Stimulated activated CD4-positive, alpha-beta T cell treated with anti-CD3 and anti-CD28 coated beads, Interleukin-2, amount 100 ng/mL, for 48 hours (primary cell): ENCODE measurements at regions not wholly inside any gene's neighbourhood (a gene's known extent, or its start where the extent isn't known, plus 50 kb on each side); places are given as distances from the start of the nearest gene placed in this dataset.

ENCODE experiments used
- DNase-seq, 2 donors: peaks; one replicate each; pipeline ENCODE4 v3.0.0-alpha.2; 2020

DNA sequence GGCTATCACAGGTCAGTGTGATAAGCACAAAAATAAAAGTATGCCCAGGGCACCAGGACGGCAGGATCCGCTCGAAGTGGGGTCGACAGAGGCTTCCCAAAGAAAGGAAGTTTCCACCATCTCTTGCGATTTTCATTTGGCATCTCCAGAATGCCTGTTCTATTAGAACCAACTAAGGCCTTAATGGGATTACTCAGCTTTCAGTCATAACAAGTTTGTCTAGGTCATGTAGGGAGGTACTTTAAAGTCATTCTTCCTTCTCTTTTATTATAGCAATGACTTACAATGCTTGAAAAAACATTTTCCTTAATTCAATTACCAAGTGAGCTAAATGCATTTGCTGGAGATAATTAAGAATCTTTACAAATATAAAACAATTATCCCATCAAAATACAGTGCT, 83.6 kb upstream of the DIO3 start:
- no peak for DNase-seq

- DNase-seq, result no peak
These were observed 83.2 kb upstream of the DIO3 start for GRCh38 chr14:101478096-101478495.

DNA sequence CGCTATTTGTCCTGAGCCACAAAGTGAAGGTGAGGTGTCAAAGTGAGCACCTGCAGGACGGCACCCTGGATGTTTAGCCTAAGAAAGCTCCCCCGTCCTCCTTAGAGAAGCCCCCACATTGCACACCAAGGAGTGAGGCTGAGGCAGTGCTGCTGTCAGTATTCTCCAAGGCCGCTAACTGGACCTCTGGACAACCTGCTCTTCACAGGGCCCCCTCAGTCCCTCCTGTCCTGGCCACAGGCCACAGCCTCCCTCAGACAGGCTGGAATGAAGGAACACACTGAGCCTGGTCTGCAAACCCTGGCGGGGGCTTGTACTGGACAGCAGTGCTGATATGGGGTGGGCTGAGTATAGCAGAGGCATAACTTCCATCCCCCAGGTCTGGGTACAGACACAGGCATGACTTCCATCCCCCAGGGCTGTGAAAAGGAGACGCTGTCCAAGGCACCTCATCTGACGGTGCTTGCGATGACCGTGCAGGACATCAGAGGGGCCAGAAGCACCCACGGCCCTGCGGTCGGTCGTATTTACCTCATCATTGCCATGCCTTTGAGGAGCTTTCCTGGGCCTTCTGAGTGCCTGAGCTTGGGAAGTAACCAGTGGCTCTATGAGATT, 82.4 kb upstream of the DIO3 start:
- DNase-seq, result no peak

GRCh38 chr14:101480022-101480746, 81.1 kb upstream of the DIO3 start:
- no peak for DNase-seq

- no peak for DNase-seq
These were observed 80.4 kb upstream of the DIO3 start for GRCh38 chr14:101480747-101481530.

DNA sequence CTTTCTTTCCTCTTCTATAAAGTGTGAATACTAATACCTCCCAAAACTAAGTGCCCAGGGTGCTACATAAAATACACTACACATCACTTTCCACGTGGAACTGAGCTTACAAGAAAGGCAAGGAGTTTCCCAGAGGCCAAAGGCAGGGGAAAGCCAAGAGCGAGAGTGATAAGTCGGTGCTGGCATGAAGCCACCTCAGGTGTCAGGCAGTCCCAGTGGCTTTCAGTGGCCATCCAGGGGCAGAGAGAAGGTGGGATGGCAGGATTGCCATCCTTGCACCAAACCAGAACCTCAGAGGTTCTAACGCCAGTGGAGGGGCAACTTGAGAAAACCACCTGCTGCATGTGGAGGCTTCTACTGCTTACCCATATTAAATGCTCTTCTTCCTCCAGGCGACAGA, 79.7 kb upstream of the DIO3 start:
- DNase-seq, result no peak

DNA sequence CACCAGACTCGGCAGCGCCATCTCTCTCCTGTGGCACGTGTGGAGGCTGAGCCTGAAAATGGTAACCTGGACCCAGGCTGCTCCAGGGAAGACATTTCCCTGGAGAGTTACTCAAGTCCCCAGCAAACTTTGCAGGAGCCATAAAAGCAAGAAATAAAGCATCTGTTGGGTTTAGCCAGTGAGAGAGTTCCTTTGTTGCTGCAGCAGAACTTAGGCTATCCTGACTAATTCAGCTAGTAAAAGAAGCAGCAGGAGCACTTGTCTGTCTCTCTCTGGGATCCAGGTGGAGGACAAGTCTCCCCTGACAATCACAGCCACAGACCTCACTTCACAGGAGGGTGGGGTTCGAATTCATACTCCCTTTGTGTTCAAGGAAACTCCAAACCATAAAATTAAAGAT, 79.2 kb upstream of the DIO3 start:
- no peak for DNase-seq

GRCh38 chr14:101483829-101484228, 77.5 kb upstream of the DIO3 start:
- DNase-seq, result no peak

- no peak for DNase-seq
These were observed 72.1 kb upstream of the DIO3 start for GRCh38 chr14:101489092-101489760.

DNA sequence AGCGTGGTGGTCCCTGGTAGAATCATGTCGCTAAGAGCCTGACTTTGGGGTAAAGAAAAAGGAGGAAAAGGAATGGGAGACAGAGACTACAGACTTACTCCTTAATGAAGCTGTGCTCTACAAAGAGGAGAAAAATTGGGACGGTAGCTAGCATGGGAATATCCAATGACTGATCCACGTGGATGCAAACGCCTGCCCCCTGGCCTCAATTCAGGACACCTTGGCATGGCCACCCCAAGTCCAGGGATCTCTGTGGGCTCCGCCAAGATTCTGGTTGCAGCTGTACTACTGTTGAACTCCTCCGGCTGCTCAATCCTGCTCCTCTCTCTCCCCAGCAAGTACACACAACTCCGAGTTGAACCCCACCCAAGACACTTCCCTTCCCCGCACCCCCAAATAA, 70.5 kb upstream of the DIO3 start:
- DNase-seq, result no peak

DNA sequence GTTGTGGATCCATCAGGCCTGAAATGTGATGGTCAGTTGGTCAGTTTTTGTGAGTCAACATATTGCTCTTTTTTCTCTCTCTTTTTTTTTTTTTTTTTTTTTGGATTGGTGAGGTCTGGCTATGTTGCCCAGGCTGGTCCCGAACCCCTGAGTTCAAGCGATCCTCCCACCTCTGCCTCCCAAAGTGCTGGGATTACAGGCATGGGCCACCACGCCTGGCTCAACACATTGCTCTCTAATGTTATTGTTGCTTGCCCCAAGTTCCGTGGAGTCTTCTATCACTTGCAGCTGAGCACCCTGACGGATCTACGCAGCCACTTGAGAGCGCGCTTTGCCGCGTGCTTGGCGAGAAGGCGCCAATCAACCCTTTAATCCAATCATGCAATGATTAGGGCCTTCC, 69.5 kb upstream of the DIO3 start:
- DNase-seq, result no peak

DNA sequence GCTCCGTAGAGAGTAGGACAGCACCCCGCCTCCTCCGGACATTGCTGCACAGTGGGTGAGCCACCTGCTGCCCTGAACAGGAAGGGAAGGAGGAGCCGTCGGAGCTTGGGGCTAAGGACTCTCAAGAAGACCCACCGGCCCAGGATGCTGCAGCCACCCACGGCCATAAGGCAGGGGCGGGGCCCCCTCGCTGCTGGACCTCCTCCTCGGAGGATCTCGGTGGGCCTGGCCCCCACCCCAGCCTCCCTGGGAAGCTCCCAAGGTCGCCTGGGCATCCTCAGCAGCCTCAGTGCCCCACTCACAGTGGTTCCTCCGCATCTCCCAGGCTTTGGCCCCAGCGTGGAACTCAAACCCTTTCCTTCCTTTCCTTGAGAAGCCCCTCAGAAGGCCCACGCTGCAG, 68.6 kb upstream of the DIO3 start:
- DNase-seq, result no peak

DNA sequence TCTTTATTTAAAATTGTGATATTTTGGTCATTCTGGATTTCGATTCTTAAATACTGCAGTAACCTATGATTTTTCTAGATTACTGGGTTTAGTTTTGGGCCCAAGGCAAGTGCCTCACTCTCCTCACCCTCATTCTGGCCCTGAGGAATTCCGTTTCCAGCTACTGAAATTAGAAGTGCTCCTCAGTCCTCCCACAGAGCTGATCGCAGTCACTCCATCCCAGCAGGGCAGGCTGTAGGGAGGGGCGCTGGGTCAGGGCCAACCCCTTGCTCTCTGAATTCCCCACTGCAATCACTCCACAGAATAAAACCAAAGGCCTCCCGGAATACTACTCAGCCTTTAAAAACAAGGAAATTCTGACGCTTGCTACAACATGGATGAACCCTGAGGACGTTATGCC, 66.5 kb upstream of the DIO3 start:
- no peak for DNase-seq

- no peak for DNase-seq
These were observed 66.0 kb upstream of the DIO3 start for GRCh38 chr14:101495284-101495683.

DNA sequence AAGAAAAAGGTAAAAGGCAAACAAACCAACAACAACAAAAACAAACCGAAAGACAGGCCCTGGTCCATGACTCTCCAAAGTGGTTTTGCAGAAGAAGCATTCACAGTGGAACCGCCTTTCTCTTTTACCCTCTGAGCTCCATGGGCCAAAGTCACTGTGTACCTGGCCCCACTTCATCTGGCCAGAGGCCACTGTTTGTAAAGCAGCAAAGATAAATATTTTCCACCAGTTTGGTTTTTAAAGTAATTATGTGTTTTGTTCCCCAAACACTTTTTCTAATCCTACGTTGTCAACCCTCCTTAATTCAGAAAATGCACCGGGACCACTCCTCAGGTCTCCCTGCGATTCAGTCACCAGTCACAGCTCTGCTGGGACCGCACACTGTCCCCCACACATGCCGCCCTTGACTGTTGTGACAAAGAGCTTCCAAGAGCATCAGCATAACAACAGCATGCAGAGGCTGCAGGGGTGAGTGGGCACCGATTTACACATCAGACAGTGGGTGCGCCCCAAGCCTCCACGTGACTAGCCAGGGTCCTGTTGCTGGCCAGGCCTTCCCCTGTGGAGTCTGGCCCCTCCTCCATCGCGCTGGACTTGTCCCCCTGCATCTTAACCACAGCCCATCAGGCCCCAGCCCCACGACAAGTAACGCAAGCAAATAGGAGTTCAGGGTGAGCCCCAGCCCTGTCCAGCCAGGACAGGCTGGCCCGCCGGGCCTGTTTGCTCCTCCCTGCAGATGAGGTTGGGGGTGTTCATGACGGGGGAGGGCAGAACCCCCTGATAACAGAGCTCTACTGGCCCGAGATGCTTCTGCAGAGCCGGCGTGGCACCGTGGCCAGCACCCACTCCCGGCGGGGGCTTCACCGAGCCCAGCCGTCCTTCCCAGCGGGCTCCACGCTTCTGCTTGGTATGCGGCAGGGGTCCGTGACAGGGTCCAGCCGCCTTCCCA, 65.2 kb upstream of the DIO3 start:
- no peak for DNase-seq

- DNase-seq, result no peak
These were observed 64.3 kb upstream of the DIO3 start for GRCh38 chr14:101496776-101497683.

DNA sequence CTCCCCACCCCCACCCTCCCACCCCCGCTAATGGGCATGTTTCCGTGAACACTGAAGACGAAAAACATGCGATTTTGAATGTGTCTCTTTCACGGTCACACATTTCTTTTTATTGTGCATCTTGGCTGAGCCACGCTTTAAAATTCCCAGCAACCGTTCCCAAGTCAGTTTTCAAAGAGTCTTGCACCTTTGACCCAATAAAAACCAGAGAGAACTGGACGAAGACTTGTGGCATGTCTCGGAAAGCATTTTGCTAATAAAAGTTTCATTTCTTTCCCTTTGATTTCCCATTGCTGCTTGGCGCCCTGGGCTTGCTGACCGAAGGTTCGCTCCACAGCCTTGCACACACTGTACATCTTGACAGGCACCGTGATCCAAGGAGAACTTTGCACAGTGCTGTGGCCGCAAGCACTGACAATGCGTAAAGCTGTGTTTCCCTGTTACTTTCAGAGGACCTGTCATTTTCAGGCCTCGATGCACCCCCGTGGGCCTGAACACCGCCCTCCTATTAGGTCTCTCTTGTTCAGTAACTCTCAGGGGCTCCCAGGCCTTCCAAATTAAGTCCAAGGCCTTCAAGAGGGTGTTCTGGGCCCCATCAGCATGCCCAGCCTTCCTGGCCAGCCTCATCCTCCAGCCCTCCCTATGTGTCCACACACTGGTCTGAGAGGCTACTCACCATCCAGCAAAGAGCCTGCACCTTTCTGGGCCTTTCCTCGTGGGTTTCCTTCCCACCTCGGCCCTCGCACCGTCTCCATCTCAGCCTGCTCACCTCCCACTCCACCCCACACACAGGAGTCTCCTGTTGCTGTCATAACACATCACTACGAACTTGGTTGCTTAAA, 63.4 kb upstream of the DIO3 start:
- DNase-seq, result no peak

GRCh38 chr14:101498526-101498860, 62.8 kb upstream of the DIO3 start:
- DNase-seq, result no peak

GRCh38 chr14:101499080-101499479, 62.2 kb upstream of the DIO3 start:
- no peak for DNase-seq

DNA sequence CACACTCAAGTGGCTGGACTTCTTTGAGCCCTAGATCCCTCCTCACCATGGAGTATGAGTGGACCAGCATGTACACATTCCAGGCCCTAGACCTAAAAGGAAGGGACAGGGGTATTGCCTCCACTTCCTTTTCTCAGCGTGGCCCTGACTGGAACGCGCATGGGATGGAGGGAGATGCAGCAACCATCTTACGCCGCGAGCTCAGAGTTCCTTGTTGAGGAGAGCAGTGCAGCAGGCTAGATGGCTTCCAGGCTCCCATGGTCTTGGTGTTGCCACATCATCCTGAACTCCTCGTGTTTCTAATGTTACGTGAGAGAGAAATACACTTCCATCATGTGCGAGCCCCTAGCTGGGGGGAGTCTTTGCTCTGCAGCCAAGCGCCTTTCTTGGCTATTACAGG, 61.8 kb upstream of the DIO3 start:
- DNase-seq, result no peak

DNA sequence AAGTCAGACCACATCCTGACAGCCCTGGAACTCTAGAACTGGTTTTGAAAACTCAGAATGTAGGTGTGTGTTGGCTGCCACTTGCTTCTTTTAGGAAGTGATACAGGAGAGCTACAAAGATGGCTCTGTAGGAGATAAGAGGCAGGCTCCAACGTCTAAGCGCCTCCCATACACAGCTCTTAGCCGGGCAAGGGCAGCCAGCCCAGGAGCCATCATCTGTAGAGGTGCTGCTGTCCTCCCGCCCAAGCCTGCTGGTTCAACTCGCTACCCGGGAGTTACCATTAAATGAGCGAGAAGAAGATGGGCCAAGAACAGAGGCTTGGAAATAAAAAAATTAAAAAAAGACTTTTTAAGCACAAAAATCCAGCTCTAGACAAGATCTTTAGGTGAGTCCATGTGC, 61.2 kb upstream of the DIO3 start:
- no peak for DNase-seq
